IPS-15b (cell line): ENCODE measurements at regions not wholly inside any gene's neighbourhood (a gene's known extent, or its start where the extent isn't known, plus 50 kb on each side); places are given as distances from the start of the nearest gene placed in this dataset.

Experiments used
- H3K27me3 ChIP-seq: one replicate; pipeline ENCODE4 v1.6.1; 2013; ENCODE audit warnings: low read length; ENCODE audit not compliant: control insufficient read depth, insufficient read depth
- H3K36me3 ChIP-seq: one replicate; pipeline ENCODE4 v1.6.1; 2013; ENCODE audit warnings: low read length; ENCODE audit not compliant: control insufficient read depth, insufficient read depth
- H3K4me1 ChIP-seq: one replicate; pipeline ENCODE4 v1.6.1; 2013; ENCODE audit warnings: mild to moderate bottlenecking, low read length; ENCODE audit not compliant: control insufficient read depth, insufficient read depth
- H3K4me3 ChIP-seq: one replicate; pipeline ENCODE4 v1.5.1; 2013; ENCODE audit warnings: low read depth, low read length
- H3K9ac ChIP-seq: one replicate; pipeline ENCODE4 v1.6.1; 2013; ENCODE audit warnings: low read depth, mild to moderate bottlenecking, low read length
- H3K9me3 ChIP-seq: one replicate; pipeline ENCODE4 v1.6.1; 2013; ENCODE audit warnings: mild to moderate bottlenecking, low read length; ENCODE audit not compliant: control insufficient read depth, insufficient read depth

DNA sequence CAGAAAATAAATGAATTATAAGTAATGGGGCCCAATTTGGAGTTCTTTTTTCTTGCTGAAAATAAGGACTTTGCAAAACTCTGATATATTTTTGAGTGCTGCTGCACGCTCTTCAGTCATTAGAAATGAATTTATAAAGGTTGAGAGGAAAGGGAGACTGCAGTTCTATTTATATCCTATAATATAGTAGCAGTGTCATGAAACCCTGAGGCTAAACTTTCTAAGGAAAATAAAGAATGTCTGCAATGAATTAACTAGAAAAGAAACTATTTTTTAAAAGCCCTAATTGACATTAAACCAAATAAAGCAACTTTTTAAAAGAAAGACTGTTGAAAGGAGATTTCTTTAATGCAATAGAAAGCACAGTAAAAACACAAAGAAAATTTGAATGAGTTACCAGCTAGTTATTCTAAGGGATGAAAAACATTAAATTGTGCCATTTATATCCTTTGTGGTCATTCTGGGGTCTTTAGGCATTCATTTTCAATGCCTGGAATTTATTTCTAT, 1072.8 kb upstream of the TMEFF2 start:
- Histone ChIP-seq H3K27me3 (no peaks in the 10 kb centered on the region), H3K4me1 (no peaks in the 10 kb centered on the region), H3K9me3 (no peaks in the 10 kb centered on the region), H3K36me3 (no peaks in the 10 kb centered on the region), H3K9ac (no peak overlapping the region), H3K4me3 (no peak overlapping the region)

- Histone ChIP-seq H3K36me3 (no peaks in the 10 kb centered on the region), H3K9ac (no peak overlapping the region)
Observed at GRCh38 chr2:193253014-193253530, 1058.3 kb upstream of the TMEFF2 start.

GRCh38 chr2:193251909-193252308, 1057.2 kb upstream of the TMEFF2 start:
- H3K36me3 ChIP-seq: no peaks in the 10 kb centered on the region

More at GRCh38 chr2:193253014-193253530, 1058.3 kb upstream of the TMEFF2 start:
- Histone ChIP-seq H3K9me3 (no peaks in the 10 kb centered on the region), H3K4me3 (no peak overlapping the region), H3K27me3 (no peaks in the 10 kb centered on the region), H3K4me1 (peaks cover 2% of the 10 kb centered on the region)

GRCh38 chr2:193250389-193250788, 1055.7 kb upstream of the TMEFF2 start:
- H3K9me3 ChIP-seq: no peaks in the 10 kb centered on the region
- no peak overlapping the region for H3K4me3 ChIP-seq
- H3K4me1 ChIP-seq: peaks cover 2% of the 10 kb centered on the region
- no peak overlapping the region for H3K9ac ChIP-seq
- H3K36me3 ChIP-seq: no peaks in the 10 kb centered on the region
- no peaks in the 10 kb centered on the region for H3K27me3 ChIP-seq

More at GRCh38 chr2:193251909-193252308, 1057.2 kb upstream of the TMEFF2 start:
- peaks cover 2% of the 10 kb centered on the region for H3K4me1 ChIP-seq
- H3K9ac ChIP-seq: no peak overlapping the region
- H3K9me3 ChIP-seq: no peaks in the 10 kb centered on the region
- H3K27me3 ChIP-seq: no peaks in the 10 kb centered on the region
- no peak overlapping the region for H3K4me3 ChIP-seq

DNA sequence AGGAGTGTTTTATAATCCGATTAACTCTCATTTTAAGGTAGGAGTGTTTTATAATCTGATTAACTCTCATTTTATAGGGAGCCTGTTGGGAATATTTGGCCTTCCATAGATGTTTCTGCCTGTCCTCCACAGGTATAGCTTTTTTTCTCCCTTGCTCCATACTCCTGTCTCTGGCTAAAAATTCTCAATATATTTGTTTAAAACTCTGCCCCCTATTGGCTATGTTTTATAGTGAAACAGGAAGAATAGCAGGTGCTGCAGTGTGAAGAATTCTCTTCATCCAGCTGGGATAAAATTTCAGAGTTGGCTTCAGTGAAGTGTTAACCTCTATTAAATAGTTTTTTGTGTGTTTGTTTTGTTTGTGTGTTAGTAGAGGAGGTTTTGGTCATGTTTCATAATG, 1046.0 kb upstream of the TMEFF2 start:
- no peaks in the 10 kb centered on the region for H3K36me3 ChIP-seq
- H3K4me3 ChIP-seq: no peak overlapping the region
- no peaks in the 10 kb centered on the region for H3K27me3 ChIP-seq
- H3K4me1 ChIP-seq: no peaks in the 10 kb centered on the region
- H3K9ac ChIP-seq: no peak overlapping the region
- H3K9me3 ChIP-seq: no peaks in the 10 kb centered on the region

DNA sequence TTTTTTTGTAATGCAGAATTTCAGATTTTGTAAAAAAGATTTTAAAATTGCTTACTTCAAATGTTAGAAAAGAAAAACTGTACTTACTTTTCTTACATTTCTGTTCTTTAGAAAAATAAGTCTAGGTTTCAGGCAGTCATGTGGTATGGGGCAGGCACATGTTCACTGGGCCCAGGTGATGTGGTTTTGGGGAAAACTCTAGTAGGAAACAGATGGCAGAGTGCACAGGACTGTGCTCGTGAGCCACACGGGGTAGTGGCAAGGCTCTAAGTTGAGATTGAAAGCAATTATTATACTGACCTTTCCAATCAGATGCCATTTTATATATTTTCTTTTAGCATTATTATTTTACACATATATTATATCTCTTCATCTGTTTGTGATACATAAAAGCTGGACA, 1036.9 kb upstream of the TMEFF2 start:
- H3K9ac ChIP-seq: no peak overlapping the region
- no peaks in the 10 kb centered on the region for H3K36me3 ChIP-seq
- no peaks in the 10 kb centered on the region for H3K9me3 ChIP-seq
- H3K4me3 ChIP-seq: no peak overlapping the region
- no peaks in the 10 kb centered on the region for H3K27me3 ChIP-seq
- no peaks in the 10 kb centered on the region for H3K4me1 ChIP-seq

DNA sequence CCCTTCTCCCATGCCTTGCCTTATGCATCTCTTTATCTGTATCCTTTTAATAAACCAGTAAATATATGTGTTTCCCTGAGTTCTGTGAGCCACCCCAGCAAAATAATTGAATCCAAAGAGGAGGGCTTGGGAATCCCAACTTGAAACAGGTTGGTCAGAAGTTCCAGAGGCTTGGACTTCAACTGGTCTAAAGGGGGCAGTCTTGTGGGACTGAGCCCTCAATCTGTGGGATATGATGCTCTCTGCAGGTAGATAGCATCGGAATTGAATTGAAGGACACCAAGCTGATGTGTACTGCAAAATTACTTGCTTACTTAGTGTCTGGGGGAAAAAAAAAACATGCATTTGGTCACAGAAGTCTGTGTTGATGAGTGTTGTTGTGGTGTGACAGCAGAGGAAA, 1033.5 kb upstream of the TMEFF2 start:
- Histone ChIP-seq H3K4me3 (no peak overlapping the region), H3K9ac (no peak overlapping the region), H3K9me3 (no peaks in the 10 kb centered on the region), H3K4me1 (no peaks in the 10 kb centered on the region), H3K36me3 (no peaks in the 10 kb centered on the region), H3K27me3 (no peaks in the 10 kb centered on the region)

GRCh38 chr2:193222454-193222853, 1027.7 kb upstream of the TMEFF2 start:
- H3K4me3 ChIP-seq: no peak overlapping the region
- no peaks in the 10 kb centered on the region for H3K9me3 ChIP-seq
- no peaks in the 10 kb centered on the region for H3K27me3 ChIP-seq
- no peaks in the 10 kb centered on the region for H3K4me1 ChIP-seq
- H3K36me3 ChIP-seq: no peaks in the 10 kb centered on the region
- H3K9ac ChIP-seq: no peak overlapping the region

GRCh38 chr2:193219413-193219812, 1024.7 kb upstream of the TMEFF2 start:
- no peak overlapping the region for H3K4me3 ChIP-seq
- no peaks in the 10 kb centered on the region for H3K36me3 ChIP-seq
- H3K4me1 ChIP-seq: no peaks in the 10 kb centered on the region

GRCh38 chr2:193201583-193201982, 1006.9 kb upstream of the TMEFF2 start:
- no peak overlapping the region for H3K4me3 ChIP-seq
- H3K9ac ChIP-seq: no peak overlapping the region
- no peaks in the 10 kb centered on the region for H3K36me3 ChIP-seq
- no peaks in the 10 kb centered on the region for H3K9me3 ChIP-seq
- H3K27me3 ChIP-seq: no peaks in the 10 kb centered on the region
- H3K4me1 ChIP-seq: no peaks in the 10 kb centered on the region

More at GRCh38 chr2:193219413-193219812, 1024.7 kb upstream of the TMEFF2 start:
- no peaks in the 10 kb centered on the region for H3K27me3 ChIP-seq
- no peak overlapping the region for H3K9ac ChIP-seq
- no peaks in the 10 kb centered on the region for H3K9me3 ChIP-seq

GRCh38 chr2:193199322-193199721, 1004.6 kb upstream of the TMEFF2 start:
- H3K36me3 ChIP-seq: no peaks in the 10 kb centered on the region
- H3K4me1 ChIP-seq: no peaks in the 10 kb centered on the region
- H3K4me3 ChIP-seq: no peak overlapping the region
- no peak overlapping the region for H3K9ac ChIP-seq
- H3K27me3 ChIP-seq: no peaks in the 10 kb centered on the region
- H3K9me3 ChIP-seq: no peaks in the 10 kb centered on the region

DNA sequence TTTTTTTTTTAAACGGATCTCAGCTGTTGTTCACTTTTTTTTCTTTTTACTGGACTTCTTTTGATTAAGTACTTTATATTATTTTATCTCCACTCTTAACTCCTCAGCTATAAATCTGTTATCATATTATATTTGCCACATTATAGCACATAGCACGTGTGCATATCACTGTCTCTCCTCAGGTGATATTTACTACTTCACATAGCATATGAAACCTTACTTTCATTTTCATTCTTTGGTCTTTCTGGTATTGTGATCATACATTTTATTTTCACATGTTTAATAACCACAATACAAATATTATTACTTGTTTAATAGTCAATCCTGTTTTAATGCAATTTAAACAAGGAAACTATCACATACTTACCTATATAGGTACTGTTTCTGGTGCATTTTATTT, 993.1 kb upstream of the TMEFF2 start:
- Histone ChIP-seq H3K9me3 (no peaks in the 10 kb centered on the region), H3K36me3 (no peaks in the 10 kb centered on the region), H3K9ac (no peak overlapping the region), H3K27me3 (no peaks in the 10 kb centered on the region), H3K4me3 (no peak overlapping the region), H3K4me1 (no peaks in the 10 kb centered on the region)
